GM23248 (cell line): ENCODE measurements at regions not wholly inside any gene's neighbourhood (a gene's known extent, or its start where the extent isn't known, plus 50 kb on each side); places are given as distances from the start of the nearest gene placed in this dataset.

Source experiments
- DNase-seq: peaks from one replicate; pipeline ENCODE4 v3.0.0-alpha.2; 2015
- H2AFZ ChIP-seq: fragments of 200-600 bp; sonication (generic); 2 replicates; pipeline ENCODE4 v1.6.1; 2016; ENCODE audit warnings: antibody characterized with exemption
- H3F3A ChIP-seq: fragments of 200-600 bp; sonication (generic); 2 replicates; pipeline ENCODE4 v1.6.1; 2016; ENCODE audit warnings: mild to moderate bottlenecking, antibody characterized with exemption, mixed run types; ENCODE audit not compliant: insufficient read depth
- H3K27ac ChIP-seq: fragments of 200-600 bp; sonication (generic); 2 replicates; pipeline ENCODE4 v1.5.1; 2016; ENCODE audit warnings: mild to moderate bottlenecking
- H3K27me3 ChIP-seq: fragments of 200-600 bp; sonication (generic); replicated peaks from 2 replicates; pipeline ENCODE4 v1.6.1; 2016; ENCODE audit warnings: mild to moderate bottlenecking; ENCODE audit not compliant: insufficient read depth
- H3K36me3 ChIP-seq: fragments of 200-600 bp; sonication (generic); 2 replicates; pipeline ENCODE4 v1.6.1; 2016; ENCODE audit warnings: low read depth, mild to moderate bottlenecking
- H3K4me1 ChIP-seq: fragments of 200-600 bp; sonication (generic); 2 replicates; pipeline ENCODE4 v1.6.1; 2016; ENCODE audit warnings: mild to moderate bottlenecking; ENCODE audit not compliant: insufficient read depth
- H3K4me2 ChIP-seq: fragments of 200-600 bp; sonication (generic); one replicate; pipeline ENCODE4 v1.6.1; 2016; ENCODE audit warnings: mild to moderate bottlenecking; ENCODE audit not compliant: unreplicated experiment
- H3K4me3 ChIP-seq: fragments of 200-600 bp; sonication (generic); 2 replicates; pipeline ENCODE4 v1.5.1; 2016; ENCODE audit warnings: mild to moderate bottlenecking
- H3K79me2 ChIP-seq: fragments of 200-600 bp; sonication (generic); 2 replicates; pipeline ENCODE4 v1.6.1; 2016; ENCODE audit warnings: mild to moderate bottlenecking; ENCODE audit not compliant: insufficient read depth
- H3K9ac ChIP-seq: fragments of 200-600 bp; sonication (generic); 2 replicates; pipeline ENCODE4 v1.6.1; 2016; ENCODE audit warnings: mild to moderate bottlenecking
- H3K9me2 ChIP-seq: fragments of 200-600 bp; sonication (generic); 2 replicates; pipeline ENCODE4 v1.6.1; 2016; ENCODE audit warnings: mixed run types, mild to moderate bottlenecking, moderate library complexity; ENCODE audit not compliant: insufficient read depth
- H3K9me3 ChIP-seq: fragments of 200-600 bp; sonication (generic); one replicate; pipeline ENCODE4 v1.6.1; 2017; ENCODE audit warnings: low read depth
- H4K20me1 ChIP-seq: fragments of 200-600 bp; sonication (generic); 2 replicates; pipeline ENCODE4 v1.6.0; 2016; ENCODE audit not compliant: insufficient read depth
- EZH2 ChIP-seq: fragments of 200-600 bp; sonication (generic); IDR thresholded peaks from 2 replicates; pipeline ENCODE4 v1.6.1; 2018; ENCODE audit warnings: antibody characterized with exemption, mild to moderate bottlenecking; ENCODE audit not compliant: insufficient read depth, poor library complexity, severe bottlenecking
- EZH2phosphoT487 ChIP-seq: fragments of 200-600 bp; sonication (generic); IDR thresholded peaks from 2 replicates; pipeline ENCODE4 v1.6.1; 2018; ENCODE audit warnings: antibody characterized with exemption, moderate library complexity, mild to moderate bottlenecking, low read depth; ENCODE audit not compliant: insufficient read depth
- WGBS, 2 experiments: methylation state at CpG; one replicate each; pipeline ENCODE4 v1.1.6; 2015 to 2017; ENCODE audit warnings: low lambda C conversion rate in 2 of 2, low coverage in 1 of 2; ENCODE audit errors: missing lambda C conversion rate in 2 of 2; 5-methylcytosine and 5-hydroxymethylcytosine counted together
- in situ Hi-C: fragments of 300-500 bp; cut with MboI; formaldehyde crosslinking; loops from 2 replicates; pipeline ENCODE4 v1.15.0; 2020

DNA sequence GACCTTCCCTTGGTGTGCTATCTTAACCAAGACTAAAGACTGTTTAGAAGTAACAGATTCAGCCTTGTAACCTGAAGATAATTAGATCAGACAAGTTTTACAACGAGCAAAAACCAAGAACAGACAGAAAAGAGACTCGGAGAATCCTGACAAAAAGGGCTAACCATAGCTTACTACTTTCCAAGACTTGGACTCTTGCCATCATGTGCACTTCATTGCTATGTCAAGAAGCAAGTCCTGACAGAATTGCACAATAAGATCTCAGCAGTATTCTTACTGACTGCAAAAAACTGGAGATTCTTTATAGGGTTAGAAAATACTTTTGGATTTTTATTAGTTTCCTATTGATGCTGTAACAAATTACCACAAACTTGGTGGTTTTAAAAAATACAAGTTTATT lies 1539.0 kb upstream of the NUDT12 start:
- no peaks in the 10 kb centered on the region for H3K9me2 ChIP-seq
- no peak overlapping the region for H3K4me2 ChIP-seq

GRCh38 chr5:105088961-105089360 lies 1526.4 kb upstream of the NUDT12 start:
- Histone ChIP-seq H2AFZ (no peak overlapping the region), H3K4me1 (no peaks in the 10 kb centered on the region), H3K36me3 (no peaks in the 10 kb centered on the region), H3K27ac (no peak overlapping the region), H3K9ac (no peak overlapping the region), H3K79me2 (no peaks in the 10 kb centered on the region), H3K4me2 (no peak overlapping the region), H3K9me2 (no peaks in the 10 kb centered on the region), H3F3A (no peaks in the 10 kb centered on the region), H4K20me1 (no peaks in the 10 kb centered on the region), H3K4me3 (no peak overlapping the region), H3K9me3 (peaks cover 9% of the 10 kb centered on the region), H3K27me3 (no peaks in the 10 kb centered on the region)
- 2 to 18% methylated on average over 2 of the region's 2 CpGs for WGBS, 2 experiments
- in situ Hi-C loops: no loop called here
- TF ChIP-seq EZH2: no peak
- no peak for TF ChIP-seq EZH2phosphoT487
- DNase-seq: no peak

More for the DNA sequence above, 1539.0 kb upstream of the NUDT12 start:
- H3K4me1 ChIP-seq: no peaks in the 10 kb centered on the region
- no peaks in the 10 kb centered on the region for H3K36me3 ChIP-seq
- H4K20me1 ChIP-seq: no peaks in the 10 kb centered on the region
- H3K27me3 ChIP-seq: no peaks in the 10 kb centered on the region
- TF ChIP-seq EZH2: no peak
- no peaks in the 10 kb centered on the region for H3K79me2 ChIP-seq
- no peak for DNase-seq
- no peak overlapping the region for H2AFZ ChIP-seq
- H3K27ac ChIP-seq: no peak overlapping the region
- peaks cover 3% of the 10 kb centered on the region for H3K9me3 ChIP-seq
- no peak overlapping the region for H3K4me3 ChIP-seq
- H3K9ac ChIP-seq: no peak overlapping the region
- WGBS, 2 experiments: 0 to 4% methylated on average over 2 of the region's 2 CpGs
- H3F3A ChIP-seq: no peaks in the 10 kb centered on the region
- in situ Hi-C loops: no loop called here

DNA sequence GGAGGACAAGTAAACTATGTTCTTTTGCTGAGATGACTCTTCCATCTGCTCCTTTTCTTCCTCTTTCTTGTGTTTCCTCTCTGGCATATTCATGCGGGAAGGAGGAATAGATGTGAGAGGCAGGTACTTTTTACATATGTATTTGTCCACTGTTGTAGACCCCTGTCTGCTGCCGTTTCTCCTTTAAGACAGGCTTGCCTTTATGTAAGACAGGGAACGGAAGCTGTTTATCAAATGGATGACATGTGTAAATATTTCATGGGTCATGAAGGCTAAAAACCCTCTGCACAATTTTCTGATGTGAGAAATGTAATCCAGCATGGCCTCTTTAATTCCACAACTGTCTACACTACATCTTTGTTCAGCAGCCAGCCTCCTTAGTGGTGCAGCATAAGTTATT lies 1525.5 kb upstream of the NUDT12 start:
- Histone ChIP-seq H3K79me2 (no peaks in the 10 kb centered on the region), H4K20me1 (no peaks in the 10 kb centered on the region), H3K4me1 (no peaks in the 10 kb centered on the region), H3K9ac (no peak overlapping the region), H3K4me3 (no peak overlapping the region), H3K4me2 (no peak overlapping the region), H2AFZ (no peak overlapping the region), H3K9me3 (peaks cover under 1% of the 10 kb centered on the region), H3K27ac (no peak overlapping the region), H3K36me3 (no peaks in the 10 kb centered on the region), H3F3A (no peaks in the 10 kb centered on the region), H3K9me2 (no peaks in the 10 kb centered on the region), H3K27me3 (no peaks in the 10 kb centered on the region)
- 29 to 38% methylated on average over 3 of the region's 3 CpGs for WGBS, 2 experiments
- in situ Hi-C loops: no loop called here
- no peak for TF ChIP-seq EZH2
- no peak for TF ChIP-seq EZH2phosphoT487
- DNase-seq: no peak

DNA sequence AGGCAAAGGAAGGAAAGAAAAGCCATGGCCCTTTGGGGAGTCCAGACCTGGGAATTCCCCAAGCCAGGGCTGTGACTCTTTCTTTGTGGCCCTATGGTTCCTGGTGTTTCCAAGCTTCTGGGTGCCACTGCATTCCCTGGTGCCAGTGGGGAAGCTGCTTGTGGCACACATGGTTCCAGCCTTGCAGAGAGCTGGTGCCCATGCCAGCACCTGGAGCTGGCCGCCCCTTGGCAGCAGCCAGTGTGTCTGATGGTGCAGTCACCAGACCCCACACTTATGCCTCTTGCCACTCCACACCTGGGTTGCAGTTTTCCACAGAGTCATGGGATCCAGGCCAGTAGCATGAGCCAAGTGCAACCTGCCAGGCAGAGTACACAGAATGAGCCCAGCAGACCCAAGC lies 1495.3 kb upstream of the NUDT12 start:
- H3F3A ChIP-seq: no peaks in the 10 kb centered on the region
- WGBS, 2 experiments: 6 to 9% methylated on average over 1 of the region's 1 CpG
- no peak for DNase-seq
- H3K36me3 ChIP-seq: no peaks in the 10 kb centered on the region
- no peaks in the 10 kb centered on the region for H3K9me2 ChIP-seq
- no peak overlapping the region for H3K27ac ChIP-seq
- no peak overlapping the region for H3K4me3 ChIP-seq
- TF ChIP-seq EZH2: no peak
- TF ChIP-seq EZH2phosphoT487: no peak
- H3K9ac ChIP-seq: no peak overlapping the region
- H4K20me1 ChIP-seq: no peaks in the 10 kb centered on the region
- H3K9me3 ChIP-seq: peaks cover 2% of the 10 kb centered on the region
- no peak overlapping the region for H2AFZ ChIP-seq
- no peaks in the 10 kb centered on the region for H3K79me2 ChIP-seq
- H3K4me2 ChIP-seq: no peak overlapping the region
- no peaks in the 10 kb centered on the region for H3K4me1 ChIP-seq
- in situ Hi-C loops: no loop called here
- H3K27me3 ChIP-seq: no peaks in the 10 kb centered on the region

DNA sequence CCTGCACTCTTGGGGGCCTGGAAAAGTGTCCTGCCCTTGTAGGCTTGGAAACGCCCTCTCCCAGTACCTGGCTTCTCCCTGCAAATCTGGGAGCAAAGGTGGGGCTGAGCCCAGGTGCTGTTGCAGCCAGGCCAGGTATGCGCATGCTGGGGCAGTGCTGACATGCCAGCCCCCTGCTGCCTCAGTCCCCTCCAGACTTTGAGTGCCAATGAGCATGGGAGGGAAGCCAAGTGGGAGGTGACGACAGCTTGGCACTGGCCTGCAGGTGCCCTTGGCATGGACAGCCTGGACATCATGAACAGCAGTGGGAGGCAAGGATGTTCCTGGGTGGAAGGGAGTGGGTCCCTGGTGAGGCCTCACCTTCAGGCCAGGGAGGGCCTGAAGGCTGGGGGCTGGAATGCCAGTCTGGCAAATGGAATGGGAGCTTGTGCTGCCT lies 1494.4 kb upstream of the NUDT12 start:
- Histone ChIP-seq H3K36me3 (no peaks in the 10 kb centered on the region), H3K27ac (no peak overlapping the region), H2AFZ (no peak overlapping the region), H3K9me2 (no peaks in the 10 kb centered on the region), H3F3A (no peaks in the 10 kb centered on the region), H3K4me2 (no peak overlapping the region), H3K4me3 (no peak overlapping the region), H3K9ac (no peak overlapping the region), H3K9me3 (peaks cover 2% of the 10 kb centered on the region), H3K4me1 (no peaks in the 10 kb centered on the region), H3K27me3 (no peaks in the 10 kb centered on the region), H4K20me1 (no peaks in the 10 kb centered on the region), H3K79me2 (no peaks in the 10 kb centered on the region)
- in situ Hi-C loops: no loop called here
- 16 to 20% methylated on average over 3 of the region's 3 CpGs for WGBS, 2 experiments
- TF ChIP-seq EZH2phosphoT487 (no peak), EZH2 (no peak)
- no peak for DNase-seq
